HT1080 (cell line): ENCODE measurements at regions not wholly inside any gene's neighbourhood (a gene's known extent, or its start where the extent isn't known, plus 50 kb on each side); places are given as distances from the start of the nearest gene placed in this dataset.

Experiments used
- DNase-seq: peaks from one replicate; pipeline ENCODE4 v3.0.0-alpha.2; 2015; ENCODE audit warnings: low read depth

- no peak for DNase-seq
Observed at GRCh38 chr13:29664591-29664990, 69.1 kb upstream of the SLC7A1 start.

- DNase-seq: peak; percentile 49
Observed at GRCh38 chr13:29654843-29655547, 59.5 kb upstream of the SLC7A1 start.

- DNase-seq: no peak
Observed at GRCh38 chr13:29654384-29654783, 58.9 kb upstream of the SLC7A1 start.

- no peak for DNase-seq
Observed at GRCh38 chr13:29648760-29649159, 53.3 kb upstream of the SLC7A1 start.
